KMS-11 (cell line): ENCODE measurements at regions not wholly inside any gene's neighbourhood (a gene's known extent, or its start where the extent isn't known, plus 50 kb on each side); places are given as distances from the start of the nearest gene placed in this dataset.

ENCODE experiments used
- H2AFZ ChIP-seq: fragments of 200-600 bp; sonication (generic); 2 replicates; pipeline ENCODE4 v1.6.1; 2016; ENCODE audit warnings: antibody characterized with exemption, mixed run types, low read depth
- H3K27ac ChIP-seq: fragments of 200-600 bp; sonication (generic); 2 replicates; pipeline ENCODE4 v1.6.1; 2016; ENCODE audit warnings: mild to moderate bottlenecking, mixed run types
- H3K27me3 ChIP-seq: fragments of 200-600 bp; sonication (generic); 2 replicates; pipeline ENCODE4 v1.6.1; 2017; ENCODE audit warnings: mild to moderate bottlenecking, low read depth, mixed run types, moderate library complexity; ENCODE audit not compliant: insufficient read depth
- H3K36me3 ChIP-seq: fragments of 200-600 bp; sonication (generic); 2 replicates; pipeline ENCODE4 v1.6.1; 2017; ENCODE audit warnings: mild to moderate bottlenecking, mixed run types; ENCODE audit not compliant: insufficient read depth
- H3K4me1 ChIP-seq: fragments of 200-600 bp; sonication (generic); 2 replicates; pipeline ENCODE4 v1.6.1; 2016; ENCODE audit warnings: mild to moderate bottlenecking, low read depth, mixed run types; ENCODE audit not compliant: poor library complexity, severe bottlenecking
- H3K4me2 ChIP-seq: fragments of 200-600 bp; sonication (generic); 2 replicates; pipeline ENCODE4 v1.7.0; 2016; ENCODE audit warnings: mild to moderate bottlenecking, mixed run types
- H3K4me3 ChIP-seq: fragments of 200-600 bp; sonication (generic); IDR thresholded peaks from 2 replicates; pipeline ENCODE4 v1.6.1; 2017; ENCODE audit warnings: low read depth, low read length, mixed read lengths; ENCODE audit not compliant: insufficient read depth
- H3K79me2 ChIP-seq: fragments of 200-600 bp; sonication (generic); 2 replicates; pipeline ENCODE4 v1.6.1; 2016; ENCODE audit warnings: low read depth, mixed run types; ENCODE audit not compliant: insufficient read depth
- H3K9ac ChIP-seq: fragments of 200-600 bp; sonication (generic); 2 replicates; pipeline ENCODE4 v1.6.1; 2016; ENCODE audit warnings: mild to moderate bottlenecking, mixed run types
- H4K20me1 ChIP-seq: fragments of 200-600 bp; sonication (generic); 2 replicates; pipeline ENCODE4 v1.6.1; 2016; ENCODE audit warnings: mild to moderate bottlenecking, mixed run types; ENCODE audit not compliant: insufficient read depth
- CTCF ChIP-seq: fragments of 200-600 bp; sonication (generic); conservative IDR thresholded peaks from 2 replicates; pipeline ENCODE4 v1.6.1; 2017; ENCODE audit warnings: low read depth, mild to moderate bottlenecking, antibody characterized with exemption, low read length, moderate library complexity, mixed read lengths

GRCh38 chr18:56065086-56065485 is 477.1 kb upstream of the TCF4 start:
- H4K20me1 ChIP-seq, result no peaks in the 10 kb centered on the region
- no peak overlapping the region for H3K4me2 ChIP-seq
- H3K79me2 ChIP-seq, result no peaks in the 10 kb centered on the region
- H3K9ac ChIP-seq, result no peak overlapping the region
- no peak for TF ChIP-seq CTCF
- no peak overlapping the region for H3K4me3 ChIP-seq
- H3K36me3 ChIP-seq, result no peaks in the 10 kb centered on the region
- no peak overlapping the region for H3K27ac ChIP-seq
- no peak overlapping the region for H2AFZ ChIP-seq
- H3K27me3 ChIP-seq, result no peaks in the 10 kb centered on the region
- H3K4me1 ChIP-seq, result no peaks in the 10 kb centered on the region

GRCh38 chr18:56062931-56063330 is 474.9 kb upstream of the TCF4 start:
- no peak overlapping the region for H3K4me3 ChIP-seq
- no peaks in the 10 kb centered on the region for H4K20me1 ChIP-seq

GRCh38 chr18:56060967-56061541 is 473.1 kb upstream of the TCF4 start:
- Histone ChIP-seq H3K36me3 (no peaks in the 10 kb centered on the region), H3K4me1 (no peaks in the 10 kb centered on the region), H2AFZ (no peak overlapping the region), H3K4me2 (no peak overlapping the region), H3K9ac (no peak overlapping the region), H3K79me2 (no peaks in the 10 kb centered on the region), H3K27me3 (no peaks in the 10 kb centered on the region), H3K27ac (no peak overlapping the region), H4K20me1 (no peaks in the 10 kb centered on the region), H3K4me3 (no peak overlapping the region)
- TF ChIP-seq CTCF, result no peak

More at GRCh38 chr18:56062931-56063330, 474.9 kb upstream of the TCF4 start:
- no peaks in the 10 kb centered on the region for H3K4me1 ChIP-seq
- no peak overlapping the region for H2AFZ ChIP-seq
- H3K9ac ChIP-seq, result no peak overlapping the region
- H3K27ac ChIP-seq, result no peak overlapping the region
- TF ChIP-seq CTCF, result no peak
- H3K79me2 ChIP-seq, result no peaks in the 10 kb centered on the region
- H3K27me3 ChIP-seq, result no peaks in the 10 kb centered on the region
- H3K4me2 ChIP-seq, result no peak overlapping the region
- no peaks in the 10 kb centered on the region for H3K36me3 ChIP-seq

GRCh38 chr18:56052202-56052601 is 464.2 kb upstream of the TCF4 start:
- Histone ChIP-seq H3K9ac (no peak overlapping the region), H3K36me3 (no peaks in the 10 kb centered on the region), H3K27me3 (no peaks in the 10 kb centered on the region), H3K4me1 (no peaks in the 10 kb centered on the region), H3K4me3 (no peak overlapping the region), H4K20me1 (no peaks in the 10 kb centered on the region), H2AFZ (no peak overlapping the region), H3K27ac (no peak overlapping the region), H3K4me2 (no peak overlapping the region), H3K79me2 (no peaks in the 10 kb centered on the region)
- no peak for TF ChIP-seq CTCF
